ENCODE measurements at regions not wholly inside any gene's neighbourhood (a gene's known extent, or its start where the extent isn't known, plus 50 kb on each side); places are given as distances from the start of the nearest gene placed in this dataset.
"Not testable (repeated sequence)": the region's sequence is repeated elsewhere in the genome, so short reads cannot be mapped to it uniquely, and the experiment has no call there.

DNA sequence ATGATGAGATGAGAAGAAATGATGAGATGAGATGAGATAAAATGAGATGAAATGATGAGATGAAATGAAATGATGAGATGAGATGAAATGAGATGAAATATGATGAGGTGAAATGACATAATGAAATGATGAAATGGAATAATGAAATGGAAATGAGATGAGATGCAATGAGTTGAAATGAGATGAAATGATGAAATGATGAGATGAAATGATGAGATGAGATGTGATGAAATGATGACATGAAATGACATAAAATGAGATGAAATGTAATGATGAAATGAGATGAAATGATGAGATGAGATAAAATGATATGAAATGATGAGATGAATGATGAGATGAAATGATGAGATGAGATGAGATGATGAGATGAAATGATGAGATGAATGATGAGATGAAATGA, 338.6 kb upstream of the PLGLB1 start:
- TF ChIP-seq, protein P1, sequence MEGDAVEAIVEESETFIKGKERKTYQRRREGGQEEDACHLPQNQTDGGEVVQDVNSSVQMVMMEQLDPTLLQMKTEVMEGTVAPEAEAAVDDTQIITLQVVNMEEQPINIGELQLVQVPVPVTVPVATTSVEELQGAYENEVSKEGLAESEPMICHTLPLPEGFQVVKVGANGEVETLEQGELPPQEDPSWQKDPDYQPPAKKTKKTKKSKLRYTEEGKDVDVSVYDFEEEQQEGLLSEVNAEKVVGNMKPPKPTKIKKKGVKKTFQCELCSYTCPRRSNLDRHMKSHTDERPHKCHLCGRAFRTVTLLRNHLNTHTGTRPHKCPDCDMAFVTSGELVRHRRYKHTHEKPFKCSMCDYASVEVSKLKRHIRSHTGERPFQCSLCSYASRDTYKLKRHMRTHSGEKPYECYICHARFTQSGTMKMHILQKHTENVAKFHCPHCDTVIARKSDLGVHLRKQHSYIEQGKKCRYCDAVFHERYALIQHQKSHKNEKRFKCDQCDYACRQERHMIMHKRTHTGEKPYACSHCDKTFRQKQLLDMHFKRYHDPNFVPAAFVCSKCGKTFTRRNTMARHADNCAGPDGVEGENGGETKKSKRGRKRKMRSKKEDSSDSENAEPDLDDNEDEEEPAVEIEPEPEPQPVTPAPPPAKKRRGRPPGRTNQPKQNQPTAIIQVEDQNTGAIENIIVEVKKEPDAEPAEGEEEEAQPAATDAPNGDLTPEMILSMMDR (IDR thresholded peaks at IDR 0.05): not testable (repeated sequence)
- TF ChIP-seq POLR2A, POLR2AphosphoS5, EP300 (IDR thresholded peaks at IDR 0.05): not testable (repeated sequence)
